Kidney (tissue), 13 donors: ENCODE measurements at regions not wholly inside any gene's neighbourhood (a gene's known extent, or its start where the extent isn't known, plus 50 kb on each side); places are given as distances from the start of the nearest gene placed in this dataset.

ENCODE experiments used
- DNase-seq, 5 donors: peaks; one replicate each; pipeline ENCODE4 v3.0.0-alpha.2; 2013 to 2020
- FAIRE-seq: peaks from 2 replicates; lab custom pipeline; 2012; peaks lifted over from hg19 to GRCh38; lab: Jason Lieb, UNC
- H3K27ac ChIP-seq, 2 donors: one replicate each; pipeline ENCODE4 v1.7.0; 2013; ENCODE audit warnings: low read depth in 2 of 2, low read length in 2 of 2, inconsistent platforms in 1 of 2
- H3K27me3 ChIP-seq: one replicate; pipeline ENCODE4 v1.7.1; 2013; ENCODE audit warnings: low read length, inconsistent platforms; ENCODE audit not compliant: control insufficient read depth, insufficient read depth
- H3K36me3 ChIP-seq, 3 donors: one replicate each; pipeline versions ENCODE4 v1.7.0 to v1.7.1; 2013; ENCODE audit warnings: low read length in 3 of 3, control low read depth in 1 of 3, inconsistent platforms in 1 of 3; ENCODE audit not compliant: insufficient read depth in 3 of 3, control insufficient read depth in 2 of 3
- H3K4me1 ChIP-seq, 3 donors: one replicate each; pipeline versions ENCODE4 v1.7.0 to v1.7.1; 2013; ENCODE audit warnings: low read length in 3 of 3, inconsistent platforms in 1 of 3, low read depth in 1 of 3; ENCODE audit not compliant: control insufficient read depth in 2 of 3, insufficient read depth in 2 of 3
- H3K4me3 ChIP-seq, 3 donors: one replicate each; pipeline versions ENCODE4 v1.7.0 to v1.8.1; 2013; ENCODE audit warnings: low read length in 3 of 3, control low read depth in 1 of 3, inconsistent platforms in 1 of 3
- H3K9ac ChIP-seq, 3 donors: one replicate each; pipeline versions ENCODE4 v1.7.0 to v1.7.1; 2013; ENCODE audit warnings: low read length in 3 of 3, control low read depth in 1 of 3, inconsistent platforms in 1 of 3
- H3K9me3 ChIP-seq, 3 donors: one replicate each; pipeline versions ENCODE4 v1.7.0 to v1.7.1; 2013; ENCODE audit warnings: low read length in 3 of 3, control low read depth in 1 of 3, inconsistent platforms in 1 of 3; ENCODE audit not compliant: control insufficient read depth in 2 of 3, insufficient read depth in 1 of 3
- intact Hi-C: fragments of 100-400 bp; cut with DNase I; formaldehyde crosslinking; loops from one replicate; pipeline ENCODE4 v1.11.1; 2022
- TF ChIP-seq, protein P1 (sequence below): IDR thresholded peaks from 3 replicates; pipeline ENCODE4 v1.5.1; 2012; ENCODE audit warnings: mild to moderate bottlenecking, moderate library complexity, borderline replicate concordance; ENCODE audit not compliant: insufficient read depth; ENCODE audit errors: extremely low read depth
- donor health status: control.
- donor health status: control.
- donor health status: control.
- donor health status: control.
- donor health status: control.
- donor health status: DM: yes; HTN: yes; CAD: no.
- donor health status: Normal renal cell carcinoma (clear cell type).

DNA sequence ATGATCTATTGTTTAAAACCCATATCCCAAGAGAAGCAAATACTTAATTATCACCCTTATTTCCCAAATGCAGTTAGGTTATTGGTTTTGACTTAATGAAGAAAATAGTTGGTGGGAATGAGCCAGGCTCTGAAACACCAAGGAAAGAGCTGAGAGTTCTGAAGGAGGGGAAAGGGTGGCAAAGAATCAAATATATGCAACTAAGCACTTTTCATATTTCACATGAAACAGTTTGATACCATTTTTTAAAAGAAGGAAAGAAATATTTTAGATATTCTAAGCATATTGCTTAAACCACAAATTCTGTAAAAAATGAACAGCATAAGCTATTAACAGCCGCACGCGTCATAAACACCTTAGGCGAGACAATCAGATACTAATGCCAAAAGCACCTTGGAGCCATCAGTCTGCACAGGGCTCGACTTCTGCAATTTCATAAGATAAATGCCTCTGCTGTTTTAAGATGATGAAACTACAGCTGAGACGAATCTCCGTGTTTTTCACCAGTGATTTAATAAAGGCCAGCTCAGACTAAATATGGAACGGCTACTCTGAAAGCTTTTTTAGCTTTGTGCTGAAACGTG, 371.7 kb downstream of the EN1 start:
- no peak overlapping the region for H3K27ac ChIP-seq
- no peak overlapping the region for H3K4me3 ChIP-seq
- H3K9ac ChIP-seq: no peak overlapping the region
- no peaks in the 10 kb centered on the region for H3K36me3 ChIP-seq
- H3K4me1 ChIP-seq: peaks cover 0 to 3% (median 0%) of the 10 kb centered on the region in 3 donors
- intact Hi-C loops: no loop called here
- DNase-seq: no peak
- H3K27me3 ChIP-seq: no peaks in the 10 kb centered on the region
- TF ChIP-seq, protein P1, sequence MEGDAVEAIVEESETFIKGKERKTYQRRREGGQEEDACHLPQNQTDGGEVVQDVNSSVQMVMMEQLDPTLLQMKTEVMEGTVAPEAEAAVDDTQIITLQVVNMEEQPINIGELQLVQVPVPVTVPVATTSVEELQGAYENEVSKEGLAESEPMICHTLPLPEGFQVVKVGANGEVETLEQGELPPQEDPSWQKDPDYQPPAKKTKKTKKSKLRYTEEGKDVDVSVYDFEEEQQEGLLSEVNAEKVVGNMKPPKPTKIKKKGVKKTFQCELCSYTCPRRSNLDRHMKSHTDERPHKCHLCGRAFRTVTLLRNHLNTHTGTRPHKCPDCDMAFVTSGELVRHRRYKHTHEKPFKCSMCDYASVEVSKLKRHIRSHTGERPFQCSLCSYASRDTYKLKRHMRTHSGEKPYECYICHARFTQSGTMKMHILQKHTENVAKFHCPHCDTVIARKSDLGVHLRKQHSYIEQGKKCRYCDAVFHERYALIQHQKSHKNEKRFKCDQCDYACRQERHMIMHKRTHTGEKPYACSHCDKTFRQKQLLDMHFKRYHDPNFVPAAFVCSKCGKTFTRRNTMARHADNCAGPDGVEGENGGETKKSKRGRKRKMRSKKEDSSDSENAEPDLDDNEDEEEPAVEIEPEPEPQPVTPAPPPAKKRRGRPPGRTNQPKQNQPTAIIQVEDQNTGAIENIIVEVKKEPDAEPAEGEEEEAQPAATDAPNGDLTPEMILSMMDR: no peak
- no peaks in the 10 kb centered on the region for H3K9me3 ChIP-seq
- FAIRE-seq: no peak

DNA sequence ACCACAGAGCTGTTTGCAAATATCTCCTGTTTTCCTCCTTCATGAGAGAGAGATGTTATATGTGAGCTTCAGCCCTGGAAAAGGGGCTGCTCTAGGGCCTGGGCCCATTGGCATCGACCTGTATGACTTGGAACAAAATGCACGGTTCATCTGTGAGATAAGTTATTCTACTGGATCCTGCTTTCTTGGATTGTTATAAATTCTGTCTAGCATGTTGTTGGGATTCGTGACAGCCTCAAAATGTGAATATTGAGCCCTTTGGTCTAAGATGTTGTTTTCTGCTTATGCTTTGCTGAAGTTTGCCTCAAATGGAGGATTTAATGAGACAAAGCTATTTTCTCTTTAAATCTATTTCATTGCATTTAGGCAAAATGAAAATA, 372.9 kb downstream of the EN1 start:
- Histone ChIP-seq H3K4me3 (no peak overlapping the region), H3K9me3 (no peaks in the 10 kb centered on the region), H3K27ac (no peak overlapping the region), H3K4me1 (peaks cover 0 to 3% (median 0%) of the 10 kb centered on the region in 3 donors), H3K9ac (no peak overlapping the region), H3K36me3 (no peaks in the 10 kb centered on the region), H3K27me3 (no peaks in the 10 kb centered on the region)
- no peak for FAIRE-seq
- TF ChIP-seq, protein P1: no peak
- no peak for DNase-seq
- intact Hi-C loops: no loop called here

DNA sequence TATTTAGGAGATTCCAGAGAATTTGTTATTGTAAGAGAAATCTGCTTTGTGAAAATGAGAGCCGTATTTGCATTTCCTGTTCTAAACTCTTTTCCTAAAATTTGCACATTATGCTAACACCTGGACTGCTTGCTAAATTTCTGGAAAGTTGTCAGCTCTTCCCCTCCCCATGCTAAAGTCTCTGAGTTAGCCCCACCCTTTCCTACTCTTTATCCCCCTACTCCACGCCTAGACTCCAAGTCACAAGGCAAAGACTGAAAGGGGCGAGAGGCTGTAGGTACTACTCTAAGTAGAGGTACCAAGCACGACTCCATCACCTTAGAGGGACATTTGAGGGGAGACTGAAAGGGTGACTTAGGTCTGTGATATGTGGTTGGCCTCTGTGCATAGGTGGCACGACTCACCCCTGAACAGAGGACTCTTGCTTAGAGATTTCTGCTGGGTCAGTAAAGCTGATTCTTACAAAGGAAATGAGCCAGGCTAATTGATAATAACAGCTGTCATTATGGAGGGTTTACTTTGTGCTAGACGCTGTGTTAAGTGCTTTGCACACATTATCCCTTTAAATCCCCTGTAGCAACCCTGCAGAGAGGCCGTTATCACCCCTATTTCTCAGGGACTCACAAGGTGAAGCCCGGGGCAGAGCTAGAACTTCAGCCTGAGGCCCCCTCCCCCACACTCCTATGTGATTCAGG, 373.5 kb downstream of the EN1 start:
- intact Hi-C loops: no loop called here
- Histone ChIP-seq H3K4me3 (no peak overlapping the region), H3K27ac (no peak overlapping the region)

More for the DNA sequence above, 373.5 kb downstream of the EN1 start:
- H3K9ac ChIP-seq: no peak overlapping the region
- peaks cover 0 to 3% (median 0%) of the 10 kb centered on the region in 3 donors for H3K4me1 ChIP-seq
- TF ChIP-seq, protein P1: no peak
- no peaks in the 10 kb centered on the region for H3K27me3 ChIP-seq
- DNase-seq: no peak
- H3K9me3 ChIP-seq: no peaks in the 10 kb centered on the region
- H3K36me3 ChIP-seq: no peaks in the 10 kb centered on the region
- FAIRE-seq: no peak
